ENCODE measurements at regions not wholly inside any gene's neighbourhood (a gene's known extent, or its start where the extent isn't known, plus 50 kb on each side); places are given as distances from the start of the nearest gene placed in this dataset.
"Not testable (repeated sequence)": the region's sequence is repeated elsewhere in the genome, so short reads cannot be mapped to it uniquely, and the experiment has no call there.

GRCh38 chr14:95769976-95770375 is 56.1 kb upstream of the TCL1A start:
- H3K27me3 ChIP-seq (ENCODE audit: insufficient read depth, poor library complexity, severe bottlenecking) = peaks cover 8% of the 10 kb centered on the region
- H3K9me3 ChIP-seq (ENCODE audit: severe bottlenecking) = no peaks in the 10 kb centered on the region
- TF ChIP-seq CTCF (IDR thresholded peaks at IDR 0.05; ENCODE audit: poor library complexity, severe bottlenecking) = no peak
- no peak overlapping the region for H3K4me3 ChIP-seq (ENCODE audit: severe bottlenecking)
- no peaks in the 10 kb centered on the region for H3K4me1 ChIP-seq (ENCODE audit: insufficient read depth, poor library complexity, severe bottlenecking)
- no peaks in the 10 kb centered on the region for H3K36me3 ChIP-seq (ENCODE audit: low read depth)
- DNase-seq (ENCODE audit: low spot score) (no peak), ATAC-seq (ENCODE audit: low read depth) (no peak)
- no peak overlapping the region for H3K27ac ChIP-seq (ENCODE audit: poor library complexity, severe bottlenecking)

- H3K4me1 ChIP-seq (ENCODE audit: insufficient read depth, poor library complexity, severe bottlenecking); H3K36me3 ChIP-seq (ENCODE audit: low read depth); H3K27me3 ChIP-seq (ENCODE audit: insufficient read depth, poor library complexity, severe bottlenecking); DNase-seq (ENCODE audit: low spot score); ATAC-seq (ENCODE audit: low read depth); H3K4me3 ChIP-seq (ENCODE audit: severe bottlenecking); H3K9me3 ChIP-seq (ENCODE audit: severe bottlenecking); H3K27ac ChIP-seq (ENCODE audit: poor library complexity, severe bottlenecking): not testable (repeated sequence)
Observed at GRCh38 chr14:95769431-95769830, 55.5 kb upstream of the TCL1A start.

GRCh38 chr14:95765051-95765450 is 51.1 kb upstream of the TCL1A start:
- no peak overlapping the region for H3K27ac ChIP-seq (ENCODE audit: poor library complexity, severe bottlenecking)
- H3K4me1 ChIP-seq (ENCODE audit: insufficient read depth, poor library complexity, severe bottlenecking) = no peaks in the 10 kb centered on the region
- DNase-seq (ENCODE audit: low spot score) (no peak), ATAC-seq (ENCODE audit: low read depth) (no peak)
- no peak for TF ChIP-seq CTCF (IDR thresholded peaks at IDR 0.05; ENCODE audit: poor library complexity, severe bottlenecking)
- no peaks in the 10 kb centered on the region for H3K9me3 ChIP-seq (ENCODE audit: severe bottlenecking)
- H3K27me3 ChIP-seq (ENCODE audit: insufficient read depth, poor library complexity, severe bottlenecking) = peaks cover 14% of the 10 kb centered on the region
- no peak overlapping the region for H3K4me3 ChIP-seq (ENCODE audit: severe bottlenecking)
- no peaks in the 10 kb centered on the region for H3K36me3 ChIP-seq (ENCODE audit: low read depth)

GRCh38 chr14:95763875-95764274 is 50.0 kb upstream of the TCL1A start:
- peaks cover 13% of the 10 kb centered on the region for H3K27me3 ChIP-seq (ENCODE audit: insufficient read depth, poor library complexity, severe bottlenecking)
- H3K36me3 ChIP-seq (ENCODE audit: low read depth) = no peaks in the 10 kb centered on the region
- H3K4me3 ChIP-seq (ENCODE audit: severe bottlenecking) = no peak overlapping the region
- TF ChIP-seq CTCF (IDR thresholded peaks at IDR 0.05; ENCODE audit: poor library complexity, severe bottlenecking) = no peak
- H3K27ac ChIP-seq (ENCODE audit: poor library complexity, severe bottlenecking) = no peak overlapping the region
- no peaks in the 10 kb centered on the region for H3K9me3 ChIP-seq (ENCODE audit: severe bottlenecking)
- no peak for ATAC-seq (ENCODE audit: low read depth)
- H3K4me1 ChIP-seq (ENCODE audit: insufficient read depth, poor library complexity, severe bottlenecking) = no peaks in the 10 kb centered on the region
- DNase-seq (ENCODE audit: low spot score) = no peak

Measured in RWPE2 (cell line).